ENCODE measurements at regions not wholly inside any gene's neighbourhood (a gene's known extent, or its start where the extent isn't known, plus 50 kb on each side); places are given as distances from the start of the nearest gene placed in this dataset.

GRCh38 chr11:19602406-19602805, 110.2 kb upstream of the NAV2 start:
- TF ChIP-seq POLR2AphosphoS5 (IDR thresholded peaks at IDR 0.05; ENCODE audit: low read depth), result no peak
- no peak for TF ChIP-seq CTCF (IDR thresholded peaks at IDR 0.05; ENCODE audit: insufficient read depth, low read length)
- TF ChIP-seq REST (IDR thresholded peaks at IDR 0.05; ENCODE audit: insufficient replicate concordance, low read depth), result no peak
- no peak for TF ChIP-seq GABPA (IDR thresholded peaks at IDR 0.05; ENCODE audit: low read depth)

All from HL-60 (cell line).